SK-N-SH (cell line): ENCODE measurements at regions not wholly inside any gene's neighbourhood (a gene's known extent, or its start where the extent isn't known, plus 50 kb on each side); places are given as distances from the start of the nearest gene placed in this dataset.

Source experiments
- CHD2 ChIP-seq: fragments of 150-350 bp; IDR thresholded peaks from 2 replicates; pipeline ENCODE4 v1.6.1; 2018; ENCODE audit warnings: low read length; ENCODE audit not compliant: partially characterized antibody
- EP300 ChIP-seq, 2 experiments: IDR thresholded peaks; 2 replicates each; pipeline versions ENCODE4 v1.4.0 to v1.6.1; 2012; ENCODE audit warnings: borderline replicate concordance in 1 of 2, low read depth in 1 of 2, low read length in 1 of 2
- EZH2phosphoT487 ChIP-seq: fragments of 200-600 bp; sonication (generic); IDR thresholded peaks from 2 replicates; pipeline ENCODE4 v1.6.1; 2017; ENCODE audit warnings: low read depth, mixed run types, mild to moderate bottlenecking, antibody characterized with exemption, moderate library complexity, borderline replicate concordance
- NRF1 ChIP-seq: IDR thresholded peaks from 2 replicates; pipeline ENCODE4 v1.6.1; 2012; ENCODE audit warnings: low read depth, mild to moderate bottlenecking, low read length
- REST ChIP-seq: IDR thresholded peaks from 2 replicates; pipeline ENCODE4 v1.6.1; 2012; ENCODE audit warnings: mild to moderate bottlenecking, low read depth, low read length, moderate library complexity
- USF2 ChIP-seq: fragments of 150-350 bp; IDR thresholded peaks from 2 replicates; pipeline ENCODE4 v1.6.1; 2017; ENCODE audit warnings: antibody characterized with exemption, low read length, low read depth, borderline replicate concordance
- YY1 ChIP-seq: IDR thresholded peaks from 2 replicates; pipeline ENCODE4 v1.4.0; 2012; ENCODE audit warnings: low read depth, mild to moderate bottlenecking
- TF ChIP-seq, protein P1 (sequence below): fragments of 200-600 bp; sonication (generic); IDR thresholded peaks from 2 replicates; pipeline ENCODE4 v1.6.1; 2017; ENCODE audit warnings: antibody characterized with exemption, mild to moderate bottlenecking, moderate library complexity

DNA sequence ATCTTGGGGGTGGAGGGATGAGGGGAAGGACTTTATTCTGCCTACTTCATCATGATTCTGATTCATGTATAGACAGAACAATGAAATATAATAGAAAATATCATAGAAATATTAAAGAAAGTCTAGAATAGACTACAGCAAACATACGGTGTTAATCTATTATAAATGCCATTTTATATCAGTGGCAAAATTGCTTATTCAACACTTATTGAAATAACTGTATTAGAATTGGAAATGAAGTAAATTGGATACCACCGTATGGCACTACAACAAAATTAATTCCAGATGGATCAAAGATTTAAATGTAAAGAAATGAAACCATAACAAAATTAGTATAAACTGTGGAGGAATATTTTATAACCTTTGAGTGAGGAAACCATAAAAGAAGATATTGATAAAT, 213.3 kb upstream of the CTAGE1 start:
- TF ChIP-seq, protein P1, sequence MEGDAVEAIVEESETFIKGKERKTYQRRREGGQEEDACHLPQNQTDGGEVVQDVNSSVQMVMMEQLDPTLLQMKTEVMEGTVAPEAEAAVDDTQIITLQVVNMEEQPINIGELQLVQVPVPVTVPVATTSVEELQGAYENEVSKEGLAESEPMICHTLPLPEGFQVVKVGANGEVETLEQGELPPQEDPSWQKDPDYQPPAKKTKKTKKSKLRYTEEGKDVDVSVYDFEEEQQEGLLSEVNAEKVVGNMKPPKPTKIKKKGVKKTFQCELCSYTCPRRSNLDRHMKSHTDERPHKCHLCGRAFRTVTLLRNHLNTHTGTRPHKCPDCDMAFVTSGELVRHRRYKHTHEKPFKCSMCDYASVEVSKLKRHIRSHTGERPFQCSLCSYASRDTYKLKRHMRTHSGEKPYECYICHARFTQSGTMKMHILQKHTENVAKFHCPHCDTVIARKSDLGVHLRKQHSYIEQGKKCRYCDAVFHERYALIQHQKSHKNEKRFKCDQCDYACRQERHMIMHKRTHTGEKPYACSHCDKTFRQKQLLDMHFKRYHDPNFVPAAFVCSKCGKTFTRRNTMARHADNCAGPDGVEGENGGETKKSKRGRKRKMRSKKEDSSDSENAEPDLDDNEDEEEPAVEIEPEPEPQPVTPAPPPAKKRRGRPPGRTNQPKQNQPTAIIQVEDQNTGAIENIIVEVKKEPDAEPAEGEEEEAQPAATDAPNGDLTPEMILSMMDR = no peak
- TF ChIP-seq YY1 = no peak
- no peak for TF ChIP-seq NRF1
- TF ChIP-seq EP300 (IDR thresholded peaks at IDR 0.05; ENCODE audit: borderline replicate concordance in 1 of 2, low read depth in 1 of 2, low read length in 1 of 2) = no peak
- TF ChIP-seq EZH2phosphoT487 = no peak
- no peak for TF ChIP-seq USF2
- no peak for TF ChIP-seq CHD2
- no peak for TF ChIP-seq REST
